ENCODE measurements at regions not wholly inside any gene's neighbourhood (a gene's known extent, or its start where the extent isn't known, plus 50 kb on each side); places are given as distances from the start of the nearest gene placed in this dataset.

DNA sequence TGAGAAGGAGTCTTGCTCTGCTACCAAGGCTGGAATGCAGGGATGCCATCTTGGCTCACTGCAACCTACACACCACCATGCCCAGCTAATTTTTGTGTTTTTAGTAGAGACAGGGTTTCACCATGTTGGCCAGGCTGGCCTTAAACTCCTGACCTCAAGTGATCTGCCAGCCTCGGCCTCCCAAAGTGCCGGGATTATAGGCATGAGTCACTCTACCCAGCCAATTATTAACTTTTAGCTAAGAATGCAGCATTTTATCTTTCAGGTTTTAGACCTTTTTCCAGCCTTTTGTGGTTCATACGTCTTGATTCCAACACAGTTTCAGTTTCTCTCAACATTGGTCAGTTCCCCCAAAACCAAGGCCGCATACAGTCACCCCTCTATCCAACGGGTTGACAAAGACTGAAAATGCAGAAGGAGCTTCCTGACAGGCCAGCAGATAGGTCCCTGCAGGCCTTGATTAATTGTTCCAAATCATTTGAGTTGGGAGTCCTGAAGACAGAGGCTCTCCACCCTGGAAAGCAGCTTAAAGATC, 262.2 kb upstream of the KLHL29 start:
- no peak for TF ChIP-seq ZNF24 (tag by site-specific recombination; IDR thresholded peaks at IDR 0.05)
- TF ChIP-seq REST (tag by site-specific recombination; IDR thresholded peaks at IDR 0.05): no peak
- no peak for TF ChIP-seq YY2 (tag by site-specific recombination; IDR thresholded peaks at IDR 0.05)
- no peak for TF ChIP-seq ZNF19 (tag by site-specific recombination; IDR thresholded peaks at IDR 0.05; ENCODE audit: low read depth)
- TF ChIP-seq SALL2 (tag by site-specific recombination; IDR thresholded peaks at IDR 0.05; ENCODE audit: borderline replicate concordance): no peak
- TF ChIP-seq, protein P1, sequence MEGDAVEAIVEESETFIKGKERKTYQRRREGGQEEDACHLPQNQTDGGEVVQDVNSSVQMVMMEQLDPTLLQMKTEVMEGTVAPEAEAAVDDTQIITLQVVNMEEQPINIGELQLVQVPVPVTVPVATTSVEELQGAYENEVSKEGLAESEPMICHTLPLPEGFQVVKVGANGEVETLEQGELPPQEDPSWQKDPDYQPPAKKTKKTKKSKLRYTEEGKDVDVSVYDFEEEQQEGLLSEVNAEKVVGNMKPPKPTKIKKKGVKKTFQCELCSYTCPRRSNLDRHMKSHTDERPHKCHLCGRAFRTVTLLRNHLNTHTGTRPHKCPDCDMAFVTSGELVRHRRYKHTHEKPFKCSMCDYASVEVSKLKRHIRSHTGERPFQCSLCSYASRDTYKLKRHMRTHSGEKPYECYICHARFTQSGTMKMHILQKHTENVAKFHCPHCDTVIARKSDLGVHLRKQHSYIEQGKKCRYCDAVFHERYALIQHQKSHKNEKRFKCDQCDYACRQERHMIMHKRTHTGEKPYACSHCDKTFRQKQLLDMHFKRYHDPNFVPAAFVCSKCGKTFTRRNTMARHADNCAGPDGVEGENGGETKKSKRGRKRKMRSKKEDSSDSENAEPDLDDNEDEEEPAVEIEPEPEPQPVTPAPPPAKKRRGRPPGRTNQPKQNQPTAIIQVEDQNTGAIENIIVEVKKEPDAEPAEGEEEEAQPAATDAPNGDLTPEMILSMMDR (tag by site-specific recombination; IDR thresholded peaks at IDR 0.05): no peak
- no peak for TF ChIP-seq MYNN (tag by site-specific recombination; IDR thresholded peaks at IDR 0.05; ENCODE audit: borderline replicate concordance)
- TF ChIP-seq ZNF549 (tag by site-specific recombination; IDR thresholded peaks at IDR 0.05): no peak
- TF ChIP-seq, protein P2, sequence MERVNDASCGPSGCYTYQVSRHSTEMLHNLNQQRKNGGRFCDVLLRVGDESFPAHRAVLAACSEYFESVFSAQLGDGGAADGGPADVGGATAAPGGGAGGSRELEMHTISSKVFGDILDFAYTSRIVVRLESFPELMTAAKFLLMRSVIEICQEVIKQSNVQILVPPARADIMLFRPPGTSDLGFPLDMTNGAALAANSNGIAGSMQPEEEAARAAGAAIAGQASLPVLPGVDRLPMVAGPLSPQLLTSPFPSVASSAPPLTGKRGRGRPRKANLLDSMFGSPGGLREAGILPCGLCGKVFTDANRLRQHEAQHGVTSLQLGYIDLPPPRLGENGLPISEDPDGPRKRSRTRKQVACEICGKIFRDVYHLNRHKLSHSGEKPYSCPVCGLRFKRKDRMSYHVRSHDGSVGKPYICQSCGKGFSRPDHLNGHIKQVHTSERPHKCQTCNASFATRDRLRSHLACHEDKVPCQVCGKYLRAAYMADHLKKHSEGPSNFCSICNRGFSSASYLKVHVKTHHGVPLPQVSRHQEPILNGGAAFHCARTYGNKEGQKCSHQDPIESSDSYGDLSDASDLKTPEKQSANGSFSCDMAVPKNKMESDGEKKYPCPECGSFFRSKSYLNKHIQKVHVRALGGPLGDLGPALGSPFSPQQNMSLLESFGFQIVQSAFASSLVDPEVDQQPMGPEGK (tag by site-specific recombination; IDR thresholded peaks at IDR 0.05): no peak
- no peak for TF ChIP-seq ZNF548 (tag by site-specific recombination; IDR thresholded peaks at IDR 0.05)
- TF ChIP-seq, protein P3, sequence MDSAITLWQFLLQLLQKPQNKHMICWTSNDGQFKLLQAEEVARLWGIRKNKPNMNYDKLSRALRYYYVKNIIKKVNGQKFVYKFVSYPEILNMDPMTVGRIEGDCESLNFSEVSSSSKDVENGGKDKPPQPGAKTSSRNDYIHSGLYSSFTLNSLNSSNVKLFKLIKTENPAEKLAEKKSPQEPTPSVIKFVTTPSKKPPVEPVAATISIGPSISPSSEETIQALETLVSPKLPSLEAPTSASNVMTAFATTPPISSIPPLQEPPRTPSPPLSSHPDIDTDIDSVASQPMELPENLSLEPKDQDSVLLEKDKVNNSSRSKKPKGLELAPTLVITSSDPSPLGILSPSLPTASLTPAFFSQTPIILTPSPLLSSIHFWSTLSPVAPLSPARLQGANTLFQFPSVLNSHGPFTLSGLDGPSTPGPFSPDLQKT (IDR thresholded peaks at IDR 0.05; ENCODE audit: borderline replicate concordance, low read depth, low read length): no peak
- no peak for TF ChIP-seq ZNF501 (tag by site-specific recombination; IDR thresholded peaks at IDR 0.05)
- TF ChIP-seq ZBTB49 (tag by site-specific recombination; IDR thresholded peaks at IDR 0.05; ENCODE audit: low read depth): no peak

All from HEK293 (cell line).